K562 (cell line): ENCODE measurements at regions not wholly inside any gene's neighbourhood (a gene's known extent, or its start where the extent isn't known, plus 50 kb on each side); places are given as distances from the start of the nearest gene placed in this dataset.

Experiments
- CTCF ChIP-seq, 3 experiments: IDR thresholded peaks in 2 of 3; conservative IDR thresholded peaks in 1 of 3; 2 replicates each; pipeline ENCODE4 v1.5.1; 2011 to 2012; ENCODE audit warnings: low read length in 3 of 3, mild to moderate bottlenecking in 3 of 3, control low read depth in 2 of 3, improper control_type of control experiment in 1 of 3, inconsistent platforms in 1 of 3, low read depth in 1 of 3, mixed read lengths in 1 of 3, moderate library complexity in 1 of 3; ENCODE audit not compliant: insufficient read depth in 2 of 3
- NR3C1 ChIP-seq: sonication (generic); formaldehyde crosslinking; IDR thresholded peaks from 2 replicates; pipeline ENCODE4 v1.8.1; 2022; ENCODE audit warnings: missing genetic modification reagents
- RAD21 ChIP-seq, 2 experiments: fragments of 250-450 bp in 1 of 2; fragments of 450-650 bp in 1 of 2; sonication (Bioruptor Pico) in 1 of 2; formaldehyde crosslinking in 1 of 2; IDR thresholded peaks in 1 of 2; conservative IDR thresholded peaks in 1 of 2; 2 replicates each; pipeline versions ENCODE4 v1.4.0 to v1.8.0; 2020 to 2022; ENCODE audit warnings: mild to moderate bottlenecking in 2 of 2, moderate library complexity in 1 of 2
- SMAD1 ChIP-seq: fragments of 150-350 bp; IDR thresholded peaks from 2 replicates; pipeline ENCODE4 v1.6.1; 2014; ENCODE audit warnings: low read length, low read depth; ENCODE audit not compliant: partially characterized antibody
- STAT5A ChIP-seq: IDR thresholded peaks from 2 replicates; pipeline ENCODE4 v1.6.1; 2012; ENCODE audit warnings: low read length, inconsistent platforms, borderline replicate concordance
- TEAD4 ChIP-seq, 2 experiments: sonication (generic) in 1 of 2; formaldehyde crosslinking in 1 of 2; IDR thresholded peaks; 2 replicates each; pipeline versions ENCODE4 v1.6.1 to v1.8.0; 2012 to 2022; ENCODE audit warnings: borderline replicate concordance in 1 of 2, inconsistent platforms in 1 of 2, low read length in 1 of 2, mild to moderate bottlenecking in 1 of 2, missing genetic modification reagents in 1 of 2
- ZHX1 ChIP-seq: fragments of 150-350 bp; conservative IDR thresholded peaks from 2 replicates; pipeline ENCODE4 v1.6.1; 2014; ENCODE audit warnings: low read length

DNA sequence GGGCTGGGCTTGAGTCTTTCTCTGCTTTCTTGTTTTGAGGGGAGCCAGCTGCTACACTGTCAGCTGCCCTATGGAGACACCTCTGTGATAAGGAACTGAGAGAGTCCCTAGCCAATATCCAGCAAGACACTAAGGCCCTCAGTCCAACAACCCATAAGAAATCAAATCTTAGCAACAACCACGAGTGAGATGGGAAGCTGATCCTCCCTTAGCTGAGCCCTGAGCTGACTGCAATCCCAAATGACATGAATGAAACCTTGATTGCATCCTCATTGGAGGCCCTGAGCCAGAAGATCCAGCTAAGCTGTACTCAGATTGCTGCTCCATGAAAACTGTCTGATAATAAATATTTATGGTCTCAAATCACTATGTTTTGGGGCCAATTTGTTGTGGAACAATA, 302.1 kb upstream of the MME start:
- TF ChIP-seq NR3C1 (CRISPR knock-in tag), result no peak
- no peak for TF ChIP-seq ZHX1
- TF ChIP-seq STAT5A, result no peak
- TF ChIP-seq CTCF (IDR thresholded peaks at IDR 0.05 in 2 of 3, conservative IDR thresholded peaks at IDR 0.05 in 1 of 3; ENCODE audit: insufficient read depth in 2 of 3, low read depth in 1 of 3, low read length in 3 of 3), result no peak
- no peak for TF ChIP-seq TEAD4 (IDR thresholded peaks at IDR 0.05; ENCODE audit: low read length)
- no peak for TF ChIP-seq TEAD4 (CRISPR knock-in tag; IDR thresholded peaks at IDR 0.05; ENCODE audit: borderline replicate concordance)
- TF ChIP-seq RAD21 (CRISPR knock-in tag; conservative IDR thresholded peaks at IDR 0.05 in 1 of 2, IDR thresholded peaks at IDR 0.05 in 1 of 2), result no peak
- TF ChIP-seq SMAD1, result no peak
